ENCODE measurements at regions not wholly inside any gene's neighbourhood (a gene's known extent, or its start where the extent isn't known, plus 50 kb on each side); places are given as distances from the start of the nearest gene placed in this dataset.
A peak's percentile ranks its signal among the peaks of the same experiment; 100 is the strongest.

DNA sequence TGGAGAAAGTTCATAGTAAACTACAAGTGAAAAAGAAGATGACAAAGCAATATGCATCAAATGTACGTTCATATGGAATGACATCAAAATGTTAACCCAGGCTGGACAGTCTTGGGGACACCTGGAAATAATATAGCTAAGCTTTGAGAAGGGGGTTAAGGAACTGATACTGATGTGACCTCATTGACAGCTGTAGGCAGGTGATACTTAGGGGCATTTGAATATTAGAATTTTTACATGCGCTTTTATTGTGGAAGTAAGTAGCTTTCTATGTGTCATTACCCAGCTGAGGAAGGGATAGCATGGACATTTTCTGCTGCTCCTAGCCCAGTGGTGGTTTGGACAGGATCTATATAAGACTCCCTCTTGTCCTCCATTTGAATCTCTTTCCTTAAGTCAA lies 299.7 kb downstream of the CWC27 start:
- no peak for DNase-seq (ENCODE audit: low spot score)

GRCh38 chr5:65070026-65070425 lies 301.3 kb downstream of the CWC27 start:
- no peak for DNase-seq (ENCODE audit: low spot score)

- DNase-seq (ENCODE audit: low spot score): no peak
Observed at GRCh38 chr5:65072850-65073249, 304.1 kb downstream of the CWC27 start.

- no peak for DNase-seq (ENCODE audit: low spot score)
Observed at GRCh38 chr5:65073250-65073661, 304.5 kb downstream of the CWC27 start.

GRCh38 chr5:65075623-65076250 lies 307.0 kb downstream of the CWC27 start:
- DNase-seq (ENCODE audit: low spot score): no peak

DNA sequence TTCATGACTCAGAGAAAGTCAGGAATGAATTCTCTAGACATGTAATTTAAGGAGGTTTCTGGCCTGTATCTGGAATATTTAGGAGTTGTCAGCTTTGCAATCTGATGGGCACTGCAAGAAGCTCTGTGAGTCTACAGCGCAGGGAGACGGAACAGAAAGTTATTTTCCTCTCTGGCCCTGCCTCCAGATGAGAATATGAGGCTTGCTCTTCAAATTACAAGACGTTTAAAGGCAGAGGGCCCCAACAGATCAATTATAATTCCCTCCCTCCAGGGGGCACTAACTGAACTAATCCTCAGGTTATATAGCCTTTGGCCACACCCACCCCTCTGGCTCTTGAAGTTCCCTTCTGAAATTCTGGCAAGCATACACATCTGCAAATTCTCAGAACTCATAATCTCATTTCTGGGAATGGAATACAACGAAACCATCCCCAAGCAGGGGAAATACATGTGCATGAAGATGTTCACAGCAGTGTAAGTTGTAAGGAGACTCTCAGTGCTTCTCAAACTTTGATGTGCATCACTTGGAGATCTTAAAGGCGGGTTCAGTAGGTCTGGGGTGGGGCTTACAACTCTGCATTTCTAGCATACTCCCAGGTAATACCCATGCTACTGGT lies 307.6 kb downstream of the CWC27 start:
- DNase-seq (ENCODE audit: low spot score): peak; percentile 92

DNA sequence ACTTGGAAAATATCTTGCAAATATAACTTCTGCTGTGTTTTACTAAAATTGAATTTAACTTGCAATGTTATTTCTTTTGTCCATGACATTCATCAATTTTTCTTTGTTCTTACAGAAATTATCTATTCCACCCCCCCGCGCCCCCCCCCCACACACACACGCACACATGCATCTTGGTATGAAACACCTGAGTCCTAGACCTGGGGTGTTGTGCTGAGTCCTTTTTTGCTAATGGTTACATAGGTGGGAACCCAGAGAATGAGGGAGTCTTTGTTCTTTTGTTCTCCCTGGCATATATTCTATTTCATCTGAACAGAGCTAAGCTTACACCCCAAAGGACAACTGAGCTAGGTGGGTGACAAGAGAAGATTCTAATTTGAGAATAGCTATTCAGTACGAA lies 308.9 kb downstream of the CWC27 start:
- DNase-seq (ENCODE audit: low spot score): no peak

DNA sequence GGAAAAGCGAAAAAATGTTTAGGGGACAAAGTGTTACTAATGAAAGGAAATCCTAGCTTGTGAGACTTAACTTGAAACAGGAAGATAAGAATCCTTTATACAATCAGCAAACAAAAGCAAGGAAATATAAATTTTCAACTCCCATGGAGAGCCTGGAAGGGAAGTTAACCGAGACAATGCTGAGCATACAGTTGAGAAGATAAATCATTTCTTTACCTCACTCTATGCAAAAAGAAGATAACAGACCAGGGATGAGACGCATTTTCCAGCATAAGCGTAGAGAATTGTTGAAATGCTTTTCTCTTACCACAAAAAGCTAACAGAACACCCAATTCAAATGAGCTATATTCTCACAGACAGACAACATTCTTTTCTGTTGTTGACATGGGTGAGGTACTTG lies 309.6 kb downstream of the CWC27 start:
- no peak for DNase-seq (ENCODE audit: low spot score)

- no peak for DNase-seq (ENCODE audit: low spot score)
Observed at GRCh38 chr5:65081071-65081470, 312.3 kb downstream of the CWC27 start.

DNA sequence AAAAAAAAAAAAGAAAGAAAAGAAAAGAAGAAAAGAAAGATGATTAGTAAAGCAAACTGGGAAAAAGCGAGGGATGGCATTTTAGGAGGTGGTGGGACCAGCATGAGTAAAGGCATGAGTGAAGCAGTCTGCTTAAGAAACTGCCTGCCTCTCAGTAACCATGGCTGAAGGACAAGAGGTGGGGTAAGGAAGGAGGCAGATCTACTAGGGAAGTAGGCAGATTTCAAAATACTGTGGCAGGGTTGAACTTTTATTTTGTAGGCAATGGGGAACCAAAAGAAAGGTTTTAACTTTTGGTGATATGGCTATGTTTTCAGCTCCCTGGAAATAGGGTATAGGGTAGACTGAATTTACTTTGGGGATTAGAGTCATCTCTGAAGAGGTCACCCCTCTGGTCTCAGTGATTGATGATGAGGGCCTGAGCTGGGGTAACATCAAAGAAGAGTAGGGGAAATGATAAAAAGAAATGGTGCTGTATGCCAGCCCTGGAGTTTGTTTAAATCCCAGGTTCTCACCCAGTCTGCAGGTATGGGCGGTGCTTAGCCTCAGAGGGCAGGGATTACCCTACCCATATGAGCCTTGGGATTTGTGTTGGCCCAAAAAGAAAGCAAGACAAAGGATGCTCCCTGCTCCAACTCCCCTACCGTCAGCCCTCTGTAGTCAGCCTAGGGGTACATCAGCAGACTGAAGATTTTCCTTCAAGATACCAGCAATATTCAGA lies 316.2 kb downstream of the CWC27 start:
- DNase-seq (ENCODE audit: low spot score): no peak

GRCh38 chr5:65085516-65085850 lies 316.8 kb downstream of the CWC27 start:
- DNase-seq (ENCODE audit: low spot score): no peak

GRCh38 chr5:65086234-65086890 lies 317.6 kb downstream of the CWC27 start:
- no peak for DNase-seq (ENCODE audit: low spot score)

DNA sequence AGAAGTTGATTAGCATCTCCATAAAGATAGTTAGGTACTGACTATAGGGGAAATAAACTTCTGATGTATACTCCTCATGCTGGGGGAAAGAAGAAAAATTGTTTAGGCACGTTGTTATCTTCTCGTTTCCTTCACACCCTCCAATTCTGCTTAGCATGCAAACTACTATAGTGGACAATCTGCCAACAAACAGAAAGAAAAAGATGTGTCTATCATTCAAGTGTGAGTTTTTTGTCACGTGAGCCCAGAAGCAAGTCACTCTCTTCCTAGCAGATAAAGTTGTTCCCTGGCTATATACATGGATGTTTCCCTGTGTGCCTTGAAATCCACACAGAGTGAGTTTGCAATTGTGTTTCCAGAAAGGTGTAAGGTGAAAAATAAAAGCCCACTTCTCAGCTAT lies 318.4 kb downstream of the CWC27 start:
- no peak for DNase-seq (ENCODE audit: low spot score)

DNA sequence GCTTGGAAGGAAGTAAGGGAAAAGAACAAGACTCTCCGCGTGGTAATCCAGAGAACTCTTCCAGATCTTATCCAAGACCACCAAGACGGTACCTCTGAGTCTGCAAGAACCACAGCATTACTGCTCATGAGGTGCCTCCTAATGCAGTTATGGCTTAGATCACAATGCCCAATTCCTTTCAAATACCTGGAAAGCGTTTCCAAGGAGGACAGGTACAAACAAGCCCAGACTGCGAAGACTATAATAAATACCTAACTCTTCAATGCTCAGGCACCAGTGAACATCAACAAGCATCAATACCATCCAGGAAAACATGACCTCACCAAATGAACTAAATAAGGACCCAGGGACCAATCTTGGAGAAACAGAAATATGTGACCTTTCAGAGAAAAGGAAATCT lies 325.5 kb downstream of the CWC27 start:
- no peak for DNase-seq (ENCODE audit: low spot score)

GRCh38 chr5:65098393-65098792 lies 329.7 kb downstream of the CWC27 start:
- no peak for DNase-seq (ENCODE audit: low spot score)
